ENCODE measurements at regions not wholly inside any gene's neighbourhood (a gene's known extent, or its start where the extent isn't known, plus 50 kb on each side); places are given as distances from the start of the nearest gene placed in this dataset.
"Not testable (repeated sequence)": the region's sequence is repeated elsewhere in the genome, so short reads cannot be mapped to it uniquely, and the experiment has no call there.

GRCh38 chr1:815147-815922 is 108.4 kb upstream of the SAMD11 start:
- DNase-seq (ENCODE audit: extremely low read depth, low read depth, low spot score), result not testable (repeated sequence)

- DNase-seq (ENCODE audit: extremely low read depth, low read depth, low spot score), result not testable (repeated sequence)
These were observed 106.6 kb upstream of the SAMD11 start for GRCh38 chr1:817071-817599.

GRCh38 chr1:817658-818617 is 105.8 kb upstream of the SAMD11 start:
- not testable (repeated sequence) for DNase-seq (ENCODE audit: extremely low read depth, low read depth, low spot score)

GRCh38 chr1:818618-819291 is 105.0 kb upstream of the SAMD11 start:
- DNase-seq (ENCODE audit: extremely low read depth, low read depth, low spot score), result no peak

- no peak for DNase-seq (ENCODE audit: extremely low read depth, low read depth, low spot score)
These were observed 102.8 kb upstream of the SAMD11 start for GRCh38 chr1:820962-821361.

- not testable (repeated sequence) for DNase-seq (ENCODE audit: extremely low read depth, low read depth, low spot score)
These were observed 96.9 kb upstream of the SAMD11 start for GRCh38 chr1:826808-827207.

GRCh38 chr1:827211-828063 is 96.3 kb upstream of the SAMD11 start:
- DNase-seq (ENCODE audit: extremely low read depth, low read depth, low spot score), result not testable (repeated sequence)

GRCh38 chr1:829324-829723 is 94.4 kb upstream of the SAMD11 start:
- not testable (repeated sequence) for DNase-seq (ENCODE audit: extremely low read depth, low read depth, low spot score)

GRCh38 chr1:829932-830331 is 93.8 kb upstream of the SAMD11 start:
- not testable (repeated sequence) for DNase-seq (ENCODE audit: extremely low read depth, low read depth, low spot score)

- not testable (repeated sequence) for DNase-seq (ENCODE audit: extremely low read depth, low read depth, low spot score)
These were observed 93.0 kb upstream of the SAMD11 start for GRCh38 chr1:830750-831149.

GRCh38 chr1:831522-831921 is 92.2 kb upstream of the SAMD11 start:
- no peak for DNase-seq (ENCODE audit: extremely low read depth, low read depth, low spot score)

- no peak for DNase-seq (ENCODE audit: extremely low read depth, low read depth, low spot score)
These were observed 91.6 kb upstream of the SAMD11 start for GRCh38 chr1:832136-832535.

- not testable (repeated sequence) for DNase-seq (ENCODE audit: extremely low read depth, low read depth, low spot score)
These were observed 90.5 kb upstream of the SAMD11 start for GRCh38 chr1:833226-833625.

GRCh38 chr1:835509-835908 is 88.2 kb upstream of the SAMD11 start:
- DNase-seq (ENCODE audit: extremely low read depth, low read depth, low spot score), result not testable (repeated sequence)

- DNase-seq (ENCODE audit: extremely low read depth, low read depth, low spot score), result not testable (repeated sequence)
These were observed 86.1 kb upstream of the SAMD11 start for GRCh38 chr1:837601-838000.

GRCh38 chr1:838291-838690 is 85.4 kb upstream of the SAMD11 start:
- not testable (repeated sequence) for DNase-seq (ENCODE audit: extremely low read depth, low read depth, low spot score)

GRCh38 chr1:840592-840991 is 83.1 kb upstream of the SAMD11 start:
- not testable (repeated sequence) for DNase-seq (ENCODE audit: extremely low read depth, low read depth, low spot score)

GRCh38 chr1:841671-842425 is 81.9 kb upstream of the SAMD11 start:
- not testable (repeated sequence) for DNase-seq (ENCODE audit: extremely low read depth, low read depth, low spot score)

GRCh38 chr1:842799-843198 is 80.9 kb upstream of the SAMD11 start:
- DNase-seq (ENCODE audit: extremely low read depth, low read depth, low spot score), result not testable (repeated sequence)

Data from glomerular endothelial cell (primary cell).